ENCODE measurements at regions not wholly inside any gene's neighbourhood (a gene's known extent, or its start where the extent isn't known, plus 50 kb on each side); places are given as distances from the start of the nearest gene placed in this dataset.

DNA sequence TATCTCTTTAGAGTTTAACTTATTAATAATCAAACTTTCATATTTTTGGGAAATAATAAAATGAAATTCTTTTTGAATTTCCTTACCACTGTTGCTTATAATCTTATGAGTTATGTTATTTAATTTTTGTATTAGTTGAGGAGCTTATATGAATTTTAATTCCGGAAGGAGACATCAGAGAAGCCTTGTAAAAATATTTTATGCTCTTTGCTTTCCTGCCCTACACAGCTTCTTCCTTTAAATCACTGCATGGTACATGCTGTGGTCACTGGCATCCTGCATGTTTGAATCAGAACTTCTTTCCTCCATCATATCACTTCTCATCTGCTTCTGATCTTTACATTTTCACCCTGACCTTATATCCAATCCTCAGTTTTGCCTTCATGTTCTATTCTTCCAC, 266.7 kb upstream of the ZSWIM2 start:
- Histone ChIP-seq H3K4me3 (no peak overlapping the region), H3K4me1 (replicated peaks in 1 of 2; ENCODE audit: control insufficient read depth in 2 of 2, insufficient read depth in 2 of 2, low read length in 2 of 2) (no peaks in the 10 kb centered on the region), H4K20me1 (replicated peaks; ENCODE audit: control insufficient read depth, insufficient read depth, low read length) (no peaks in the 10 kb centered on the region), H2AFZ (ENCODE audit: low read depth, low read length) (no peak overlapping the region), H3K4me2 (ENCODE audit: insufficient read depth, low read length) (no peak overlapping the region), H3K9me1 (ENCODE audit: control insufficient read depth, insufficient read depth, low read length) (no peaks in the 10 kb centered on the region), H3K36me3 (ENCODE audit: control insufficient read depth, insufficient read depth, low read length) (no peaks in the 10 kb centered on the region), H3K79me2 (ENCODE audit: control insufficient read depth, insufficient read depth, low read length) (no peaks in the 10 kb centered on the region), H3K27ac (ENCODE audit: extremely low read depth, low read depth, low read length) (no peak overlapping the region), H3K9ac (ENCODE audit: insufficient read depth in 1 of 2, low read depth in 2 of 2, low read length in 2 of 2) (no peak overlapping the region), H3K27me3 (ENCODE audit: control insufficient read depth in 2 of 2, insufficient read depth in 2 of 2, low read length in 2 of 2) (no peaks in the 10 kb centered on the region), H3K9me3 (replicated peaks; ENCODE audit: control insufficient read depth, insufficient read depth, low read depth, low read length) (no peaks in the 10 kb centered on the region)
- ATAC-seq (no peak), FAIRE-seq (no peak), DNase-seq (ENCODE audit: extremely low read depth in 1 of 4, low spot score in 3 of 4) (no peak)
- intact Hi-C loops (cut with micrococcal nuclease), result no loop called here
- 18% methylated on average over 1 of the region's 1 CpG for WGBS (ENCODE audit: insufficient coverage, low coverage, missing lambda C conversion rate)
- ChIA-PET CTCF (ENCODE audit: low intra/inter-chr PET ratio) (no interaction called here), POLR2A (no interaction called here)
- BruUV-seq (replicated peaks), result no TSS peak
- no peak for TF ChIP-seq HIVEP1 (CRISPR knock-in tag; IDR thresholded peaks at IDR 0.05)
- TF ChIP-seq SAFB (IDR thresholded peaks at IDR 0.05; ENCODE audit: borderline replicate concordance, low read depth, low read length), result no peak
- TF ChIP-seq POLR2AphosphoS5 (IDR thresholded peaks at IDR 0.05; ENCODE audit: control insufficient read depth, insufficient read depth, low read depth, low read length), result no peak
- TF ChIP-seq CTCF (IDR thresholded peaks at IDR 0.05 in 2 of 3, conservative IDR thresholded peaks at IDR 0.05 in 1 of 3; ENCODE audit: insufficient read depth in 2 of 3, low read depth in 1 of 3, low read length in 3 of 3), result no peak
- no peak for TF ChIP-seq JUNB (CRISPR knock-in tag; conservative IDR thresholded peaks at IDR 0.05)
- no peak for TF ChIP-seq PCBP2 (IDR thresholded peaks at IDR 0.05; ENCODE audit: low read depth, low read length, poor library complexity, severe bottlenecking)
- no peak for TF ChIP-seq FIP1L1 (IDR thresholded peaks at IDR 0.05; ENCODE audit: low read depth, low read length, poor library complexity, severe bottlenecking)
- TF ChIP-seq CHD4 (IDR thresholded peaks at IDR 0.05; ENCODE audit: insufficient read depth, insufficient replicate concordance, low read depth, low read length, poor library complexity, severe bottlenecking), result no peak
- no peak for TF ChIP-seq PKNOX1 (IDR thresholded peaks at IDR 0.05)
- TF ChIP-seq ZNF384 (IDR thresholded peaks at IDR 0.05; ENCODE audit: low read depth, low read length), result no peak
- TF ChIP-seq MXI1 (IDR thresholded peaks at IDR 0.05; ENCODE audit: low read depth, low read length), result no peak
- TF ChIP-seq ZNF696 (CRISPR knock-in tag; conservative IDR thresholded peaks at IDR 0.05), result no peak
- no peak for TF ChIP-seq PPARD (CRISPR knock-in tag; IDR thresholded peaks at IDR 0.05)
- no peak for TF ChIP-seq ZNF133 (CRISPR knock-in tag; IDR thresholded peaks at IDR 0.05)
- TF ChIP-seq ZC3H8 (IDR thresholded peaks at IDR 0.05), result no peak
- no peak for TF ChIP-seq SMARCE1 (IDR thresholded peaks at IDR 0.05)
- no peak for TF ChIP-seq ZNF589 (CRISPR knock-in tag; IDR thresholded peaks at IDR 0.05; ENCODE audit: low read depth)
- no peak for TF ChIP-seq FOXP1 (CRISPR knock-in tag; IDR thresholded peaks at IDR 0.05)
- no peak for TF ChIP-seq ZNF699 (CRISPR knock-in tag; IDR thresholded peaks at IDR 0.05; ENCODE audit: insufficient replicate concordance)
- TF ChIP-seq ZNF766 (CRISPR knock-in tag; conservative IDR thresholded peaks at IDR 0.05), result no peak
- in situ Hi-C loops (cut with MboI), result no loop called here

Data from K562 (cell line).